NT2/D1 (cell line): ENCODE measurements at regions not wholly inside any gene's neighbourhood (a gene's known extent, or its start where the extent isn't known, plus 50 kb on each side); places are given as distances from the start of the nearest gene placed in this dataset.

Experiments used
- DNase-seq: peaks from one replicate; pipeline ENCODE4 v3.0.0-alpha.2; 2011; ENCODE audit warnings: low read depth, low spot score
- H3K27me3 ChIP-seq: 2 replicates; pipeline ENCODE4 v1.6.0; 2011; ENCODE audit warnings: mild to moderate bottlenecking; ENCODE audit not compliant: insufficient read length, insufficient read depth
- H3K36me3 ChIP-seq: 2 replicates; pipeline ENCODE4 v1.6.1; 2011; ENCODE audit warnings: mild to moderate bottlenecking, low read length, mixed read lengths; ENCODE audit not compliant: insufficient read depth, insufficient read length
- H3K4me1 ChIP-seq: 2 replicates; pipeline ENCODE4 v1.5.1; 2011; ENCODE audit not compliant: insufficient read depth, insufficient read length
- H3K4me3 ChIP-seq: 2 replicates; pipeline ENCODE4 v1.5.1; 2011; ENCODE audit warnings: low read depth; ENCODE audit not compliant: insufficient read length
- H3K9ac ChIP-seq: 2 replicates; pipeline ENCODE4 v1.6.0; 2011; ENCODE audit warnings: low read depth; ENCODE audit not compliant: insufficient read length
- H3K9me3 ChIP-seq: 2 replicates; pipeline ENCODE4 v1.5.1; 2011; ENCODE audit warnings: mild to moderate bottlenecking, low read length; ENCODE audit not compliant: insufficient read depth
- SUZ12 ChIP-seq: IDR thresholded peaks from 2 replicates; pipeline ENCODE4 v1.6.1; 2011; ENCODE audit not compliant: insufficient read length, insufficient read depth; ENCODE audit errors: extremely low read depth
- YY1 ChIP-seq: IDR thresholded peaks from 2 replicates; pipeline ENCODE4 v1.6.1; 2011; ENCODE audit not compliant: insufficient read length, insufficient read depth
- ZNF274 ChIP-seq: IDR thresholded peaks from 2 replicates; pipeline ENCODE4 v1.6.1; 2011; ENCODE audit warnings: mild to moderate bottlenecking, low read depth, low read length

- DNase-seq, result no peak
- H3K9me3 ChIP-seq, result no peaks in the 10 kb centered on the region
- peaks cover 6% of the 10 kb centered on the region for H3K27me3 ChIP-seq
- H3K4me1 ChIP-seq, result no peaks in the 10 kb centered on the region
- no peak for TF ChIP-seq ZNF274
- no peak for TF ChIP-seq YY1
- TF ChIP-seq SUZ12, result no peak
- no peak overlapping the region for H3K4me3 ChIP-seq
- no peaks in the 10 kb centered on the region for H3K36me3 ChIP-seq
- H3K9ac ChIP-seq, result no peak overlapping the region
These were observed 237.8 kb downstream of the OPA1 start for GRCh38 chr3:193830791-193831191.

- Histone ChIP-seq H3K4me3 (no peak overlapping the region), H3K9me3 (no peaks in the 10 kb centered on the region), H3K36me3 (no peaks in the 10 kb centered on the region), H3K27me3 (peaks cover 6% of the 10 kb centered on the region), H3K4me1 (no peaks in the 10 kb centered on the region), H3K9ac (no peak overlapping the region)
- no peak for DNase-seq
- TF ChIP-seq ZNF274, result no peak
- TF ChIP-seq SUZ12, result no peak
- TF ChIP-seq YY1, result no peak
These were observed 238.8 kb downstream of the OPA1 start for GRCh38 chr3:193831495-193832455.

- Histone ChIP-seq H3K9ac (no peak overlapping the region), H3K27me3 (peaks cover 6% of the 10 kb centered on the region), H3K36me3 (no peaks in the 10 kb centered on the region), H3K4me1 (no peaks in the 10 kb centered on the region), H3K4me3 (no peak overlapping the region), H3K9me3 (no peaks in the 10 kb centered on the region)
- TF ChIP-seq ZNF274 (no peak), SUZ12 (no peak), YY1 (no peak)
- no peak for DNase-seq
These were observed 239.9 kb downstream of the OPA1 start for GRCh38 chr3:193832833-193833413.

- Histone ChIP-seq H3K27me3 (peaks cover 6% of the 10 kb centered on the region), H3K4me3 (no peak overlapping the region), H3K9me3 (no peaks in the 10 kb centered on the region), H3K9ac (no peak overlapping the region), H3K36me3 (no peaks in the 10 kb centered on the region), H3K4me1 (no peaks in the 10 kb centered on the region)
- DNase-seq, result no peak
- TF ChIP-seq ZNF274, result no peak
- TF ChIP-seq YY1, result no peak
- no peak for TF ChIP-seq SUZ12
These were observed 240.6 kb downstream of the OPA1 start for GRCh38 chr3:193833592-193833991.

- peaks cover 6% of the 10 kb centered on the region for H3K27me3 ChIP-seq
- H3K9ac ChIP-seq, result no peak overlapping the region
- no peak for DNase-seq
- H3K4me3 ChIP-seq, result no peak overlapping the region
- no peaks in the 10 kb centered on the region for H3K4me1 ChIP-seq
- no peaks in the 10 kb centered on the region for H3K9me3 ChIP-seq
- no peaks in the 10 kb centered on the region for H3K36me3 ChIP-seq
- TF ChIP-seq SUZ12 (no peak), YY1 (no peak), ZNF274 (no peak)
These were observed 242.4 kb downstream of the OPA1 start for GRCh38 chr3:193835414-193835813.

GRCh38 chr3:193836511-193836910 lies 243.5 kb downstream of the OPA1 start:
- no peaks in the 10 kb centered on the region for H3K4me1 ChIP-seq
- no peaks in the 10 kb centered on the region for H3K9me3 ChIP-seq
- H3K9ac ChIP-seq, result no peak overlapping the region
- H3K27me3 ChIP-seq, result peaks cover 6% of the 10 kb centered on the region
- TF ChIP-seq SUZ12 (no peak), ZNF274 (no peak), YY1 (no peak)
- DNase-seq, result no peak
- H3K36me3 ChIP-seq, result no peaks in the 10 kb centered on the region
- H3K4me3 ChIP-seq, result no peak overlapping the region

GRCh38 chr3:193836918-193837317 lies 243.9 kb downstream of the OPA1 start:
- Histone ChIP-seq H3K36me3 (no peaks in the 10 kb centered on the region), H3K27me3 (peaks cover 5% of the 10 kb centered on the region), H3K9ac (no peak overlapping the region), H3K4me1 (no peaks in the 10 kb centered on the region), H3K4me3 (no peak overlapping the region), H3K9me3 (no peaks in the 10 kb centered on the region)
- TF ChIP-seq ZNF274, result no peak
- TF ChIP-seq YY1, result no peak
- TF ChIP-seq SUZ12, result no peak
- no peak for DNase-seq
